Lower leg skin (tissue), 4 donors: ENCODE measurements at regions not wholly inside any gene's neighbourhood (a gene's known extent, or its start where the extent isn't known, plus 50 kb on each side); places are given as distances from the start of the nearest gene placed in this dataset.
A peak's percentile ranks its signal among the peaks of the same experiment; 100 is the strongest.

Source experiments
- DNase-seq, 2 donors: peaks; one replicate each; pipeline ENCODE4 v3.0.0-alpha.2; 2019; ENCODE audit warnings: low spot score in 2 of 2
- H3K4me3 ChIP-seq: fragments of 200-600 bp; sonication (generic); 2 replicates; pipeline ENCODE4 v1.5.1; 2017; ENCODE audit warnings: mild to moderate bottlenecking, low read depth; ENCODE audit not compliant: poor library complexity, severe bottlenecking
- CTCF ChIP-seq, 3 donors: fragments of 450-650 bp; IDR thresholded peaks; one replicate each; pipeline ENCODE4 v1.5.1; 2016; ENCODE audit warnings: antibody characterized with exemption in 3 of 3, mild to moderate bottlenecking in 3 of 3, moderate library complexity in 2 of 3
- POLR2A ChIP-seq, 2 donors: fragments of 450-650 bp; IDR thresholded peaks; one replicate each; pipeline ENCODE4 v1.6.1; 2016 to 2017; ENCODE audit warnings: antibody characterized with exemption in 2 of 2, mild to moderate bottlenecking in 1 of 2, moderate library complexity in 1 of 2
- whole genome bisulfite sequencing, 2 donors: methylation state at CpG; one replicate each; pipeline ENCODE4 v1.1.5; 2018; 5-methylcytosine and 5-hydroxymethylcytosine counted together
- intact Hi-C: fragments of 100-400 bp; cut with DNase I; formaldehyde crosslinking; loops from one replicate; pipeline ENCODE4 v1.15.0; 2023; ENCODE audit warnings: low total_unique reads

- TF ChIP-seq POLR2A (IDR thresholded peaks at IDR 0.05) = no peak
- no peak for DNase-seq
- intact Hi-C loops = no loop called here
- H3K4me3 ChIP-seq = no peak overlapping the region
- WGBS, 2 donors = 49 to 52% methylated on average over 2 of the region's 2 CpGs
Measured at GRCh38 chr4:67371615-67372014, 173.7 kb downstream of the CENPC start.

GRCh38 chr4:67366311-67366861, 178.9 kb downstream of the CENPC start:
- intact Hi-C loops = no loop called here
- 24 to 31% methylated on average over 3 of the region's 3 CpGs for WGBS, 2 donors
- no peak for DNase-seq
- H3K4me3 ChIP-seq = no peak overlapping the region
- TF ChIP-seq POLR2A (IDR thresholded peaks at IDR 0.05) = no peak
- TF ChIP-seq CTCF (IDR thresholded peaks at IDR 0.05) = no peak

- no peak for TF ChIP-seq CTCF (IDR thresholded peaks at IDR 0.05)
- no peak for TF ChIP-seq POLR2A (IDR thresholded peaks at IDR 0.05)
- intact Hi-C loops = no loop called here
- H3K4me3 ChIP-seq = no peak overlapping the region
- WGBS, 2 donors = 37 to 38% methylated on average over 3 of the region's 3 CpGs
- DNase-seq = peak in 1 of 2 donors; percentile 21
Measured at GRCh38 chr4:67365661-67366245, 179.6 kb downstream of the CENPC start.

GRCh38 chr4:67355806-67356205, 189.5 kb downstream of the CENPC start:
- intact Hi-C loops = no loop called here
- TF ChIP-seq POLR2A (IDR thresholded peaks at IDR 0.05) = no peak
- TF ChIP-seq CTCF (IDR thresholded peaks at IDR 0.05) = no peak
- no peak for DNase-seq
- H3K4me3 ChIP-seq = no peak overlapping the region

GRCh38 chr4:67346654-67347053, 198.6 kb downstream of the CENPC start:
- no peak for TF ChIP-seq POLR2A (IDR thresholded peaks at IDR 0.05)
- TF ChIP-seq CTCF (IDR thresholded peaks at IDR 0.05) = no peak
- no peak for DNase-seq
- no peak overlapping the region for H3K4me3 ChIP-seq
- intact Hi-C loops = no loop called here

- intact Hi-C loops = no loop called here
- 75 to 77% methylated on average over 4 of the region's 4 CpGs for WGBS, 2 donors
- no peak for DNase-seq
- TF ChIP-seq POLR2A (IDR thresholded peaks at IDR 0.05) (no peak), CTCF (IDR thresholded peaks at IDR 0.05) (no peak)
- no peak overlapping the region for H3K4me3 ChIP-seq
Measured at GRCh38 chr4:67344594-67345380, 200.5 kb downstream of the CENPC start.
